H1 (cell line): ENCODE measurements at regions not wholly inside any gene's neighbourhood (a gene's known extent, or its start where the extent isn't known, plus 50 kb on each side); places are given as distances from the start of the nearest gene placed in this dataset.

Experiments
- CREB1 ChIP-seq: IDR thresholded peaks from 2 replicates; pipeline ENCODE4 v1.6.1; 2012; ENCODE audit warnings: inconsistent platforms
- JUN ChIP-seq: IDR thresholded peaks from 2 replicates; pipeline ENCODE4 v1.6.1; 2011; ENCODE audit warnings: low read depth, mild to moderate bottlenecking, improper control_type of control experiment, low read length
- NRF1 ChIP-seq: IDR thresholded peaks from 2 replicates; pipeline ENCODE4 v1.6.1; 2011; ENCODE audit warnings: mild to moderate bottlenecking, low read depth, low read length, improper control_type of control experiment
- PHF8 ChIP-seq: fragments of 200-600 bp; sonication (generic); conservative IDR thresholded peaks from 2 replicates; pipeline ENCODE4 v1.7.1; 2012; ENCODE audit warnings: low read depth, mild to moderate bottlenecking, inconsistent platforms, low read length, moderate library complexity
- RXRA ChIP-seq: IDR thresholded peaks from 2 replicates; pipeline ENCODE4 v1.6.1; 2011; ENCODE audit warnings: low read depth, mild to moderate bottlenecking, low read length, moderate library complexity; ENCODE audit not compliant: insufficient read depth
- SIN3A ChIP-seq, 2 experiments: IDR thresholded peaks in 1 of 2; conservative IDR thresholded peaks in 1 of 2; 2 replicates each; pipeline ENCODE4 v1.6.1; 2011 to 2012; ENCODE audit warnings: low read length in 2 of 2, improper control_type of control experiment in 1 of 2, low read depth in 1 of 2, mild to moderate bottlenecking in 1 of 2
- SP2 ChIP-seq: IDR thresholded peaks from 2 replicates; pipeline ENCODE4 v1.6.1; 2012; ENCODE audit warnings: mild to moderate bottlenecking, low read length, inconsistent platforms
- TF ChIP-seq, protein P1 (sequence below): fragments of 300-600 bp; sonication (generic); IDR thresholded peaks from 2 replicates; pipeline ENCODE4 v1.7.1; 2012; ENCODE audit warnings: low read length, moderate library complexity, mild to moderate bottlenecking, inconsistent platforms; ENCODE audit not compliant: insufficient replicate concordance
- TF ChIP-seq, protein P2 (sequence below): IDR thresholded peaks from 2 replicates; pipeline ENCODE4 v1.6.1; 2011; ENCODE audit warnings: low read length, improper control_type of control experiment

DNA sequence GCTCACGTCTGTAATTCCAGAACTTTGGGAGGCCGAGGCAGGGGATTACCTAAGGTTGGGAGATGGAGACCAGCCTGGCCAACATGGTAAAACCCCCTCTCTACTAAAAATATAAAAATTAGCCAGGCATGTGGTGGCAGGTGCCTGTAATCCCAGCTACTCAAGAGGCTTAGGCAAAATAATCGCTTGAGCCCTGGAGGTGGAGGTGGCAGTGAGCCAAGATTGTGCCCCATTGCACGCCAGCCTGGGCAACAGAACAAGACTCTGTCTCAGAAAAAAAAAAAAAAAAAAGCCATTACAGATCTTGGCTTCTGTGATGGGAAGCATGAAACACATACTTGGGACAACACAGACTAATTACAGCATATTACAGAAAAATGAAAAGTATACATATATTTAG lies 1404.5 kb upstream of the SPRY2 start (continued):
- TF ChIP-seq, protein P1, sequence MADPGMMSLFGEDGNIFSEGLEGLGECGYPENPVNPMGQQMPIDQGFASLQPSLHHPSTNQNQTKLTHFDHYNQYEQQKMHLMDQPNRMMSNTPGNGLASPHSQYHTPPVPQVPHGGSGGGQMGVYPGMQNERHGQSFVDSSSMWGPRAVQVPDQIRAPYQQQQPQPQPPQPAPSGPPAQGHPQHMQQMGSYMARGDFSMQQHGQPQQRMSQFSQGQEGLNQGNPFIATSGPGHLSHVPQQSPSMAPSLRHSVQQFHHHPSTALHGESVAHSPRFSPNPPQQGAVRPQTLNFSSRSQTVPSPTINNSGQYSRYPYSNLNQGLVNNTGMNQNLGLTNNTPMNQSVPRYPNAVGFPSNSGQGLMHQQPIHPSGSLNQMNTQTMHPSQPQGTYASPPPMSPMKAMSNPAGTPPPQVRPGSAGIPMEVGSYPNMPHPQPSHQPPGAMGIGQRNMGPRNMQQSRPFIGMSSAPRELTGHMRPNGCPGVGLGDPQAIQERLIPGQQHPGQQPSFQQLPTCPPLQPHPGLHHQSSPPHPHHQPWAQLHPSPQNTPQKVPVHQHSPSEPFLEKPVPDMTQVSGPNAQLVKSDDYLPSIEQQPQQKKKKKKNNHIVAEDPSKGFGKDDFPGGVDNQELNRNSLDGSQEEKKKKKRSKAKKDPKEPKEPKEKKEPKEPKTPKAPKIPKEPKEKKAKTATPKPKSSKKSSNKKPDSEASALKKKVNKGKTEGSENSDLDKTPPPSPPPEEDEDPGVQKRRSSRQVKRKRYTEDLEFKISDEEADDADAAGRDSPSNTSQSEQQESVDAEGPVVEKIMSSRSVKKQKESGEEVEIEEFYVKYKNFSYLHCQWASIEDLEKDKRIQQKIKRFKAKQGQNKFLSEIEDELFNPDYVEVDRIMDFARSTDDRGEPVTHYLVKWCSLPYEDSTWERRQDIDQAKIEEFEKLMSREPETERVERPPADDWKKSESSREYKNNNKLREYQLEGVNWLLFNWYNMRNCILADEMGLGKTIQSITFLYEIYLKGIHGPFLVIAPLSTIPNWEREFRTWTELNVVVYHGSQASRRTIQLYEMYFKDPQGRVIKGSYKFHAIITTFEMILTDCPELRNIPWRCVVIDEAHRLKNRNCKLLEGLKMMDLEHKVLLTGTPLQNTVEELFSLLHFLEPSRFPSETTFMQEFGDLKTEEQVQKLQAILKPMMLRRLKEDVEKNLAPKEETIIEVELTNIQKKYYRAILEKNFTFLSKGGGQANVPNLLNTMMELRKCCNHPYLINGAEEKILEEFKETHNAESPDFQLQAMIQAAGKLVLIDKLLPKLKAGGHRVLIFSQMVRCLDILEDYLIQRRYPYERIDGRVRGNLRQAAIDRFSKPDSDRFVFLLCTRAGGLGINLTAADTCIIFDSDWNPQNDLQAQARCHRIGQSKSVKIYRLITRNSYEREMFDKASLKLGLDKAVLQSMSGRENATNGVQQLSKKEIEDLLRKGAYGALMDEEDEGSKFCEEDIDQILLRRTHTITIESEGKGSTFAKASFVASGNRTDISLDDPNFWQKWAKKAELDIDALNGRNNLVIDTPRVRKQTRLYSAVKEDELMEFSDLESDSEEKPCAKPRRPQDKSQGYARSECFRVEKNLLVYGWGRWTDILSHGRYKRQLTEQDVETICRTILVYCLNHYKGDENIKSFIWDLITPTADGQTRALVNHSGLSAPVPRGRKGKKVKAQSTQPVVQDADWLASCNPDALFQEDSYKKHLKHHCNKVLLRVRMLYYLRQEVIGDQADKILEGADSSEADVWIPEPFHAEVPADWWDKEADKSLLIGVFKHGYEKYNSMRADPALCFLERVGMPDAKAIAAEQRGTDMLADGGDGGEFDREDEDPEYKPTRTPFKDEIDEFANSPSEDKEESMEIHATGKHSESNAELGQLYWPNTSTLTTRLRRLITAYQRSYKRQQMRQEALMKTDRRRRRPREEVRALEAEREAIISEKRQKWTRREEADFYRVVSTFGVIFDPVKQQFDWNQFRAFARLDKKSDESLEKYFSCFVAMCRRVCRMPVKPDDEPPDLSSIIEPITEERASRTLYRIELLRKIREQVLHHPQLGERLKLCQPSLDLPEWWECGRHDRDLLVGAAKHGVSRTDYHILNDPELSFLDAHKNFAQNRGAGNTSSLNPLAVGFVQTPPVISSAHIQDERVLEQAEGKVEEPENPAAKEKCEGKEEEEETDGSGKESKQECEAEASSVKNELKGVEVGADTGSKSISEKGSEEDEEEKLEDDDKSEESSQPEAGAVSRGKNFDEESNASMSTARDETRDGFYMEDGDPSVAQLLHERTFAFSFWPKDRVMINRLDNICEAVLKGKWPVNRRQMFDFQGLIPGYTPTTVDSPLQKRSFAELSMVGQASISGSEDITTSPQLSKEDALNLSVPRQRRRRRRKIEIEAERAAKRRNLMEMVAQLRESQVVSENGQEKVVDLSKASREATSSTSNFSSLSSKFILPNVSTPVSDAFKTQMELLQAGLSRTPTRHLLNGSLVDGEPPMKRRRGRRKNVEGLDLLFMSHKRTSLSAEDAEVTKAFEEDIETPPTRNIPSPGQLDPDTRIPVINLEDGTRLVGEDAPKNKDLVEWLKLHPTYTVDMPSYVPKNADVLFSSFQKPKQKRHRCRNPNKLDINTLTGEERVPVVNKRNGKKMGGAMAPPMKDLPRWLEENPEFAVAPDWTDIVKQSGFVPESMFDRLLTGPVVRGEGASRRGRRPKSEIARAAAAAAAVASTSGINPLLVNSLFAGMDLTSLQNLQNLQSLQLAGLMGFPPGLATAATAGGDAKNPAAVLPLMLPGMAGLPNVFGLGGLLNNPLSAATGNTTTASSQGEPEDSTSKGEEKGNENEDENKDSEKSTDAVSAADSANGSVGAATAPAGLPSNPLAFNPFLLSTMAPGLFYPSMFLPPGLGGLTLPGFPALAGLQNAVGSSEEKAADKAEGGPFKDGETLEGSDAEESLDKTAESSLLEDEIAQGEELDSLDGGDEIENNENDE, result no peak
- TF ChIP-seq, protein P2, sequence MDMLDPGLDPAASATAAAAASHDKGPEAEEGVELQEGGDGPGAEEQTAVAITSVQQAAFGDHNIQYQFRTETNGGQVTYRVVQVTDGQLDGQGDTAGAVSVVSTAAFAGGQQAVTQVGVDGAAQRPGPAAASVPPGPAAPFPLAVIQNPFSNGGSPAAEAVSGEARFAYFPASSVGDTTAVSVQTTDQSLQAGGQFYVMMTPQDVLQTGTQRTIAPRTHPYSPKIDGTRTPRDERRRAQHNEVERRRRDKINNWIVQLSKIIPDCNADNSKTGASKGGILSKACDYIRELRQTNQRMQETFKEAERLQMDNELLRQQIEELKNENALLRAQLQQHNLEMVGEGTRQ, result no peak
- TF ChIP-seq PHF8, result no peak
- no peak for TF ChIP-seq SIN3A (conservative IDR thresholded peaks at IDR 0.05 in 1 of 2, IDR thresholded peaks at IDR 0.05 in 1 of 2; ENCODE audit: low read depth in 1 of 2, low read length in 2 of 2)
- no peak for TF ChIP-seq RXRA
- TF ChIP-seq SP2, result no peak
- TF ChIP-seq NRF1, result no peak
- TF ChIP-seq CREB1, result no peak
- TF ChIP-seq JUN, result no peak
